OCI-LY7 (cell line): ENCODE measurements at regions not wholly inside any gene's neighbourhood (a gene's known extent, or its start where the extent isn't known, plus 50 kb on each side); places are given as distances from the start of the nearest gene placed in this dataset.

Experiments
- CTCF ChIP-seq: fragments of 200-600 bp; sonication (generic); conservative IDR thresholded peaks from 2 replicates; pipeline ENCODE4 v1.5.1; 2014; ENCODE audit warnings: mild to moderate bottlenecking, antibody characterized with exemption, low read length, moderate library complexity, mixed read lengths
- EZH2phosphoT487 ChIP-seq: fragments of 200-600 bp; sonication (generic); IDR thresholded peaks from 2 replicates; pipeline ENCODE4 v1.6.1; 2018; ENCODE audit warnings: low read depth, borderline replicate concordance, mild to moderate bottlenecking, mixed run types, antibody characterized with exemption, low read length, moderate library complexity, mixed read lengths

- TF ChIP-seq EZH2phosphoT487 (no peak), CTCF (no peak)
These were observed 317.1 kb upstream of the HSF2 start for GRCh38 chr6:122082370-122082769.
